ENCODE measurements at regions not wholly inside any gene's neighbourhood (a gene's known extent, or its start where the extent isn't known, plus 50 kb on each side); places are given as distances from the start of the nearest gene placed in this dataset.

- Mint-ChIP-seq H3K36me3 (no peaks in the 10 kb centered on the region), H3K27ac (no peak overlapping the region), H3K4me1 (peaks cover 23% of the 10 kb centered on the region), H3K4me3 (no peak overlapping the region), H3K27me3 (no peaks in the 10 kb centered on the region), H3K9me3 (no peaks in the 10 kb centered on the region)
- ATAC-seq, result no peak
These were observed 236.6 kb upstream of the MYO3A start for GRCh38 chr10:25697412-25697811.

GRCh38 chr10:25698638-25699037, 235.4 kb upstream of the MYO3A start:
- H3K9me3 Mint-ChIP-seq, result no peaks in the 10 kb centered on the region
- H3K27ac Mint-ChIP-seq, result no peak overlapping the region
- no peak overlapping the region for H3K4me3 Mint-ChIP-seq
- no peak for ATAC-seq
- peaks cover 21% of the 10 kb centered on the region for H3K4me1 Mint-ChIP-seq
- no peaks in the 10 kb centered on the region for H3K36me3 Mint-ChIP-seq
- no peaks in the 10 kb centered on the region for H3K27me3 Mint-ChIP-seq

- Mint-ChIP-seq H3K9me3 (no peaks in the 10 kb centered on the region), H3K27ac (no peak overlapping the region), H3K27me3 (no peaks in the 10 kb centered on the region), H3K4me3 (no peak overlapping the region), H3K4me1 (peaks cover 16% of the 10 kb centered on the region), H3K36me3 (no peaks in the 10 kb centered on the region)
- no peak for ATAC-seq
These were observed 234.4 kb upstream of the MYO3A start for GRCh38 chr10:25699631-25700030.

- ATAC-seq, result no peak
- no peak overlapping the region for H3K4me3 Mint-ChIP-seq
- no peak overlapping the region for H3K27ac Mint-ChIP-seq
- H3K27me3 Mint-ChIP-seq, result no peaks in the 10 kb centered on the region
- H3K9me3 Mint-ChIP-seq, result no peaks in the 10 kb centered on the region
- no peaks in the 10 kb centered on the region for H3K36me3 Mint-ChIP-seq
- no peaks in the 10 kb centered on the region for H3K4me1 Mint-ChIP-seq
These were observed 232.4 kb upstream of the MYO3A start for GRCh38 chr10:25701652-25702051.

GRCh38 chr10:25704622-25705021, 229.4 kb upstream of the MYO3A start:
- no peak overlapping the region for H3K4me3 Mint-ChIP-seq
- H3K36me3 Mint-ChIP-seq, result no peaks in the 10 kb centered on the region
- ATAC-seq, result no peak
- H3K27me3 Mint-ChIP-seq, result no peaks in the 10 kb centered on the region
- no peak overlapping the region for H3K27ac Mint-ChIP-seq
- no peaks in the 10 kb centered on the region for H3K9me3 Mint-ChIP-seq
- H3K4me1 Mint-ChIP-seq, result no peaks in the 10 kb centered on the region

- Mint-ChIP-seq H3K9me3 (no peaks in the 10 kb centered on the region), H3K4me3 (no peak overlapping the region)
These were observed 226.5 kb upstream of the MYO3A start for GRCh38 chr10:25707572-25707971.

GRCh38 chr10:25707976-25708671, 225.9 kb upstream of the MYO3A start:
- ATAC-seq, result no peak
- no peaks in the 10 kb centered on the region for H3K4me1 Mint-ChIP-seq
- H3K4me3 Mint-ChIP-seq, result no peak overlapping the region
- H3K27me3 Mint-ChIP-seq, result no peaks in the 10 kb centered on the region
- H3K36me3 Mint-ChIP-seq, result no peaks in the 10 kb centered on the region
- H3K27ac Mint-ChIP-seq, result no peak overlapping the region
- no peaks in the 10 kb centered on the region for H3K9me3 Mint-ChIP-seq

More at GRCh38 chr10:25707572-25707971, 226.5 kb upstream of the MYO3A start:
- no peak for ATAC-seq
- Mint-ChIP-seq H3K4me1 (no peaks in the 10 kb centered on the region), H3K27me3 (no peaks in the 10 kb centered on the region), H3K27ac (no peak overlapping the region), H3K36me3 (no peaks in the 10 kb centered on the region)

- ATAC-seq, result no peak
- Mint-ChIP-seq H3K27ac (no peak overlapping the region), H3K4me1 (no peaks in the 10 kb centered on the region), H3K27me3 (peaks cover 9% of the 10 kb centered on the region), H3K4me3 (no peak overlapping the region), H3K36me3 (no peaks in the 10 kb centered on the region), H3K9me3 (no peaks in the 10 kb centered on the region)
These were observed 220.2 kb upstream of the MYO3A start for GRCh38 chr10:25713894-25714240.

GRCh38 chr10:25724241-25724640, 209.8 kb upstream of the MYO3A start:
- Mint-ChIP-seq H3K4me1 (no peaks in the 10 kb centered on the region), H3K4me3 (no peak overlapping the region), H3K27ac (no peak overlapping the region), H3K36me3 (no peaks in the 10 kb centered on the region), H3K27me3 (no peaks in the 10 kb centered on the region), H3K9me3 (no peaks in the 10 kb centered on the region)
- no peak for ATAC-seq

- Mint-ChIP-seq H3K4me1 (no peaks in the 10 kb centered on the region), H3K27ac (no peak overlapping the region)
- ATAC-seq, result no peak
These were observed 207.9 kb upstream of the MYO3A start for GRCh38 chr10:25725917-25726716.

GRCh38 chr10:25738776-25739175, 195.3 kb upstream of the MYO3A start:
- Mint-ChIP-seq H3K9me3 (peaks cover 3% of the 10 kb centered on the region), H3K27ac (no peak overlapping the region), H3K4me3 (no peak overlapping the region), H3K27me3 (peaks cover 13% of the 10 kb centered on the region), H3K36me3 (no peaks in the 10 kb centered on the region), H3K4me1 (no peaks in the 10 kb centered on the region)
- ATAC-seq, result no peak

More at GRCh38 chr10:25725917-25726716, 207.9 kb upstream of the MYO3A start:
- H3K4me3 Mint-ChIP-seq, result no peak overlapping the region
- no peaks in the 10 kb centered on the region for H3K9me3 Mint-ChIP-seq
- H3K27me3 Mint-ChIP-seq, result no peaks in the 10 kb centered on the region
- no peaks in the 10 kb centered on the region for H3K36me3 Mint-ChIP-seq

GRCh38 chr10:25743832-25744231, 190.2 kb upstream of the MYO3A start:
- ATAC-seq, result no peak
- peaks cover 13% of the 10 kb centered on the region for H3K27me3 Mint-ChIP-seq
- H3K27ac Mint-ChIP-seq, result no peak overlapping the region
- no peaks in the 10 kb centered on the region for H3K4me1 Mint-ChIP-seq
- H3K4me3 Mint-ChIP-seq, result no peak overlapping the region
- no peaks in the 10 kb centered on the region for H3K36me3 Mint-ChIP-seq
- H3K9me3 Mint-ChIP-seq, result no peaks in the 10 kb centered on the region

- Mint-ChIP-seq H3K27ac (no peak overlapping the region), H3K27me3 (peaks cover 13% of the 10 kb centered on the region), H3K4me1 (no peaks in the 10 kb centered on the region), H3K36me3 (no peaks in the 10 kb centered on the region), H3K4me3 (no peak overlapping the region), H3K9me3 (no peaks in the 10 kb centered on the region)
- no peak for ATAC-seq
These were observed 189.5 kb upstream of the MYO3A start for GRCh38 chr10:25744574-25744973.

GRCh38 chr10:25745976-25746375, 188.1 kb upstream of the MYO3A start:
- Mint-ChIP-seq H3K4me1 (no peaks in the 10 kb centered on the region), H3K36me3 (no peaks in the 10 kb centered on the region), H3K9me3 (peaks cover 3% of the 10 kb centered on the region), H3K27ac (no peak overlapping the region), H3K4me3 (no peak overlapping the region), H3K27me3 (peaks cover 13% of the 10 kb centered on the region)
- ATAC-seq, result no peak

GRCh38 chr10:25747084-25747483, 186.9 kb upstream of the MYO3A start:
- no peak for ATAC-seq
- H3K27ac Mint-ChIP-seq, result no peak overlapping the region
- no peaks in the 10 kb centered on the region for H3K4me1 Mint-ChIP-seq
- peaks cover 6% of the 10 kb centered on the region for H3K27me3 Mint-ChIP-seq
- H3K4me3 Mint-ChIP-seq, result no peak overlapping the region
- H3K9me3 Mint-ChIP-seq, result peaks cover 3% of the 10 kb centered on the region
- H3K36me3 Mint-ChIP-seq, result no peaks in the 10 kb centered on the region

- H3K36me3 Mint-ChIP-seq, result no peaks in the 10 kb centered on the region
- no peak overlapping the region for H3K27ac Mint-ChIP-seq
- no peak for ATAC-seq
- H3K4me3 Mint-ChIP-seq, result no peak overlapping the region
- no peaks in the 10 kb centered on the region for H3K27me3 Mint-ChIP-seq
- peaks cover 3% of the 10 kb centered on the region for H3K9me3 Mint-ChIP-seq
- H3K4me1 Mint-ChIP-seq, result no peaks in the 10 kb centered on the region
These were observed 185.5 kb upstream of the MYO3A start for GRCh38 chr10:25748509-25748908.

Measured in stimulated activated memory B cell treated with anti-CD40 and anti-IgM and Interleukin-4, amounts not matched to agents 10 μg/mL and 1 μg/mL and 100 μg/mL, for 72 hours (primary cell).